ENCODE measurements at regions not wholly inside any gene's neighbourhood (a gene's known extent, or its start where the extent isn't known, plus 50 kb on each side); places are given as distances from the start of the nearest gene placed in this dataset.

GRCh38 chr10:128943111-128943510, 523.9 kb upstream of the MGMT start:
- no peak for DNase-seq (ENCODE audit: low spot score)
- 88% methylated on average over 6 of the region's 6 CpGs for WGBS

GRCh38 chr10:128945398-128945797, 521.6 kb upstream of the MGMT start:
- 81% methylated on average over 7 of the region's 7 CpGs for WGBS
- no peaks in the 10 kb centered on the region for H3K9me3 ChIP-seq (ENCODE audit: control insufficient read depth in 4 of 4, low read length in 3 of 4)
- no peaks in the 10 kb centered on the region for H3K27me3 ChIP-seq (ENCODE audit: control insufficient read depth in 4 of 4, insufficient read depth in 4 of 4, low read length in 3 of 4)
- no peak overlapping the region for H3K4me3 ChIP-seq (ENCODE audit: low read depth in 1 of 3, low read length in 3 of 3)
- no peaks in the 10 kb centered on the region for H3K4me1 ChIP-seq (ENCODE audit: control insufficient read depth in 4 of 4, insufficient read depth in 4 of 4, low read length in 3 of 4)
- DNase-seq (ENCODE audit: low spot score) = no peak
- no peak for TF ChIP-seq GABPA (IDR thresholded peaks at IDR 0.05 in 1 of 2, conservative IDR thresholded peaks at IDR 0.05 in 1 of 2)
- TF ChIP-seq TAF1 (conservative IDR thresholded peaks at IDR 0.05) = no peak
- no peak for TF ChIP-seq CTCF (IDR thresholded peaks at IDR 0.05; ENCODE audit: low read depth, low read length, missing input control)
- no peak overlapping the region for H3K9ac ChIP-seq (ENCODE audit: low read depth in 1 of 2, low read length in 2 of 2)
- no peak overlapping the region for H3K27ac ChIP-seq (ENCODE audit: low read depth in 1 of 2, low read length in 2 of 2)
- H3K36me3 ChIP-seq (ENCODE audit: control insufficient read depth in 4 of 4, insufficient read depth in 3 of 4, low read depth in 1 of 4, low read length in 3 of 4) = no peaks in the 10 kb centered on the region

More at GRCh38 chr10:128943111-128943510, 523.9 kb upstream of the MGMT start:
- no peak overlapping the region for H3K4me3 ChIP-seq (ENCODE audit: low read depth in 1 of 3, low read length in 3 of 3)
- no peaks in the 10 kb centered on the region for H3K36me3 ChIP-seq (ENCODE audit: control insufficient read depth in 4 of 4, insufficient read depth in 3 of 4, low read depth in 1 of 4, low read length in 3 of 4)
- no peak overlapping the region for H3K9ac ChIP-seq (ENCODE audit: low read depth in 1 of 2, low read length in 2 of 2)
- H3K4me1 ChIP-seq (ENCODE audit: control insufficient read depth in 4 of 4, insufficient read depth in 4 of 4, low read length in 3 of 4) = no peaks in the 10 kb centered on the region
- no peaks in the 10 kb centered on the region for H3K9me3 ChIP-seq (ENCODE audit: control insufficient read depth in 4 of 4, low read length in 3 of 4)
- no peak for TF ChIP-seq TAF1 (conservative IDR thresholded peaks at IDR 0.05)
- TF ChIP-seq SP1 (IDR thresholded peaks at IDR 0.05) = no peak
- TF ChIP-seq CTCF (IDR thresholded peaks at IDR 0.05; ENCODE audit: low read depth, low read length, missing input control) = no peak
- TF ChIP-seq RAD21 (IDR thresholded peaks at IDR 0.05) = no peak
- TF ChIP-seq FOXA1 (IDR thresholded peaks at IDR 0.05) = no peak
- TF ChIP-seq ATF3 (IDR thresholded peaks at IDR 0.05) = no peak
- TF ChIP-seq EGR1 (IDR thresholded peaks at IDR 0.05; ENCODE audit: low read depth in 2 of 2) = no peak
- no peak overlapping the region for H3K27ac ChIP-seq (ENCODE audit: low read depth in 1 of 2, low read length in 2 of 2)
- no peaks in the 10 kb centered on the region for H3K27me3 ChIP-seq (ENCODE audit: control insufficient read depth in 4 of 4, insufficient read depth in 4 of 4, low read length in 3 of 4)

GRCh38 chr10:128950159-128950915, 516.7 kb upstream of the MGMT start:
- Histone ChIP-seq H3K27me3 (ENCODE audit: control insufficient read depth in 4 of 4, insufficient read depth in 4 of 4, low read length in 3 of 4) (no peaks in the 10 kb centered on the region), H3K9me3 (ENCODE audit: control insufficient read depth in 4 of 4, low read length in 3 of 4) (peaks cover 0 to 2% (median 0%) of the 10 kb centered on the region in 4 donors), H3K4me3 (ENCODE audit: low read depth in 1 of 3, low read length in 3 of 3) (no peak overlapping the region), H3K4me1 (ENCODE audit: control insufficient read depth in 4 of 4, insufficient read depth in 4 of 4, low read length in 3 of 4) (no peaks in the 10 kb centered on the region), H3K9ac (ENCODE audit: low read depth in 1 of 2, low read length in 2 of 2) (no peak overlapping the region), H3K27ac (ENCODE audit: low read depth in 1 of 2, low read length in 2 of 2) (no peak overlapping the region), H3K36me3 (ENCODE audit: control insufficient read depth in 4 of 4, insufficient read depth in 3 of 4, low read depth in 1 of 4, low read length in 3 of 4) (no peaks in the 10 kb centered on the region)
- TF ChIP-seq HNF4G (IDR thresholded peaks at IDR 0.05) = no peak
- TF ChIP-seq MAX (IDR thresholded peaks at IDR 0.05) = no peak
- no peak for TF ChIP-seq HNF4A (conservative IDR thresholded peaks at IDR 0.05)
- DNase-seq (ENCODE audit: low spot score) = no peak
- WGBS = 91% methylated on average over 18 of the region's 18 CpGs

All from liver (tissue), 8 donors.